ENCODE measurements at regions not wholly inside any gene's neighbourhood (a gene's known extent, or its start where the extent isn't known, plus 50 kb on each side); places are given as distances from the start of the nearest gene placed in this dataset.
"Not testable (repeated sequence)": the region's sequence is repeated elsewhere in the genome, so short reads cannot be mapped to it uniquely, and the experiment has no call there.

- DNase-seq, result no peak
- intact Hi-C loops (cut with DNase I), result no loop called here
Observed at GRCh38 chr10:25786899-25787298, 147.1 kb upstream of the MYO3A start.

- no peak for DNase-seq
Observed at GRCh38 chr10:25797888-25798429, 136.1 kb upstream of the MYO3A start.

GRCh38 chr10:25804505-25804904 is 129.5 kb upstream of the MYO3A start:
- intact Hi-C loops (cut with DNase I), result no loop called here
- no peak for DNase-seq

More at GRCh38 chr10:25797888-25798429, 136.1 kb upstream of the MYO3A start:
- intact Hi-C loops (cut with DNase I), result no loop called here

GRCh38 chr10:25805986-25806385 is 128.0 kb upstream of the MYO3A start:
- no peak for DNase-seq
- intact Hi-C loops (cut with DNase I), result no loop called here

- intact Hi-C loops (cut with DNase I), result no loop called here
- no peak for DNase-seq
Observed at GRCh38 chr10:25808372-25808771, 125.7 kb upstream of the MYO3A start.

- no peak for DNase-seq
- intact Hi-C loops (cut with DNase I), result no loop called here
Observed at GRCh38 chr10:25811052-25811685, 122.9 kb upstream of the MYO3A start.

GRCh38 chr10:25813511-25813910 is 120.5 kb upstream of the MYO3A start:
- intact Hi-C loops (cut with DNase I), result no loop called here
- no peak for DNase-seq

GRCh38 chr10:25815236-25815635 is 118.8 kb upstream of the MYO3A start:
- intact Hi-C loops (cut with DNase I), result no loop called here
- no peak for DNase-seq

- no peak for DNase-seq
- intact Hi-C loops (cut with DNase I), result no loop called here
Observed at GRCh38 chr10:25815999-25816768, 117.8 kb upstream of the MYO3A start.

GRCh38 chr10:25817200-25817599 is 116.8 kb upstream of the MYO3A start:
- no peak for DNase-seq
- intact Hi-C loops (cut with DNase I), result no loop called here

- intact Hi-C loops (cut with DNase I), result no loop called here
- DNase-seq, result no peak
Observed at GRCh38 chr10:25818751-25819150, 115.3 kb upstream of the MYO3A start.

- DNase-seq, result no peak
- intact Hi-C loops (cut with DNase I), result no loop called here
Observed at GRCh38 chr10:25820472-25820871, 113.6 kb upstream of the MYO3A start.

GRCh38 chr10:25820874-25821273 is 113.2 kb upstream of the MYO3A start:
- DNase-seq, result no peak
- intact Hi-C loops (cut with DNase I), result no loop called here

- intact Hi-C loops (cut with DNase I), result no loop called here
- DNase-seq, result no peak
Observed at GRCh38 chr10:25824050-25824449, 110.0 kb upstream of the MYO3A start.

GRCh38 chr10:25828475-25828874 is 105.6 kb upstream of the MYO3A start:
- intact Hi-C loops (cut with DNase I), result no loop called here
- DNase-seq, result no peak

GRCh38 chr10:25831080-25831479 is 102.9 kb upstream of the MYO3A start:
- DNase-seq, result no peak
- intact Hi-C loops (cut with DNase I), result no loop called here

- intact Hi-C loops (cut with DNase I), result no loop called here
- no peak for DNase-seq
Observed at GRCh38 chr10:25839683-25840082, 94.3 kb upstream of the MYO3A start.

GRCh38 chr10:25840875-25841274 is 93.2 kb upstream of the MYO3A start:
- intact Hi-C loops (cut with DNase I); DNase-seq: not testable (repeated sequence)

GRCh38 chr10:25842146-25842545 is 91.9 kb upstream of the MYO3A start:
- peak in 1 of 10 donors; percentile 48 for DNase-seq
- intact Hi-C loops (cut with DNase I), result no loop called here

GRCh38 chr10:25843551-25844170 is 90.4 kb upstream of the MYO3A start:
- intact Hi-C loops (cut with DNase I), result no loop called here
- no peak for DNase-seq

- intact Hi-C loops (cut with DNase I); DNase-seq: not testable (repeated sequence)
Observed at GRCh38 chr10:25844716-25845115, 89.3 kb upstream of the MYO3A start.

All from posterior cingulate gyrus (tissue), 11 donors.